NCI-H2227 (cell line): ENCODE measurements at regions not wholly inside any gene's neighbourhood (a gene's known extent, or its start where the extent isn't known, plus 50 kb on each side); places are given as distances from the start of the nearest gene placed in this dataset.

ENCODE experiments used
- DNase-seq: peaks from one replicate; lab custom pipeline; 2025; ENCODE audit not compliant: unreplicated experiment; lab: John Stamatoyannopoulos, UW

DNA sequence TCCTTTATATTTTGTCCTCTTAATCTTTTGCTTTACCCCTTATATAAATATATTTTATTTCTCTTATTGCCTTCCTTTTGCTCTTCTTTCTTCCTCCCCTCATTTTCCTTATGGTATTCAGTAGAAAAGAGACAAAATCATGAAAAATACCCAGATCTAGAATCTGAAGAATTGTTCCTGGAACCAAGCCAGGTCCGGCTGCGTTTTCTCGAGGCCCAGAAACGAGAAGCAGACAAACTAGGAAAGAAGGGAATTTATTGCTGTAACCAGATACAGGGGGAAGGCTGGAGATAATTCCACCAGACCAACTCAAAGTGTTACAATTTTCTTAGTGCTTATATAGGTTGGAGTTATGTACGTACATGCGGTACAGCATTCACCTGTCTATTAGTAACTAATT lies 328.7 kb downstream of the GABRG1 start:
- DNase-seq, result no peak

DNA sequence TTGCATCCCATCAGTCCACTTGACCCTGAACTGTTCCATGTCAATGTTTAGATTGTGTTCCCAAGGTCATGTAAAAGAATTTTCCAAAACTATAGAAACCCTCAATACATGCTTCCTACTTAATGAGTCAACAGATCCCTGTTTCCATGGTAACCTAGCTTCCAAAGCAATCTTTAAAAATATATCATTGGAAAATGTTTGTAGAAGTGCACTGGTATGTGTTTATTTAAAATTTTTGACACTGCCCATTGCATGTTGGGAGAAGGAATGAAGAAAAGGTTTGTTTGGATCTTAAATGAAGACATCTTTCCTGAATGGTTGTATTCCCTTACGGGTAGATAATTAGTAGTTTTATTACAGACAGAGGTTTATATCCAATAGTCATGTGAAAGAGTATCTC lies 345.3 kb downstream of the GABRG1 start:
- no peak for DNase-seq

DNA sequence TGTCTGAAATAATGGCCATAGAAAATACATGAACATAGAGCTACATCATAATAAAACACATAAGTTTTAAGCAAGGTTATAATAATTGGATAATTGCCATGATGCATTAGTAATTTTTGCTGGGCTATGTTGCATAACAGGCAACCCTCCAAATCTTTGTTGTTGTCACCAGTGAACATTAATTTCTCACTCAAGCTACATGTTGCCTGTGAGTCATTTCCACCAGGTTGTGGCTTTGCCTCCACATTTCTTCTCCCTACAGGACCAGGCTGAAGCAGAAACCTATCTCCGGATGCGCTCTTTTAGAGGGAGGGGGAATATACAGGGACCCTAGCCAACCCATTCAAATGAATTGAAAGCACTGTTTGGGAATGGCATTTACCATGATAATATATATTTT lies 347.7 kb downstream of the GABRG1 start:
- no peak for DNase-seq

DNA sequence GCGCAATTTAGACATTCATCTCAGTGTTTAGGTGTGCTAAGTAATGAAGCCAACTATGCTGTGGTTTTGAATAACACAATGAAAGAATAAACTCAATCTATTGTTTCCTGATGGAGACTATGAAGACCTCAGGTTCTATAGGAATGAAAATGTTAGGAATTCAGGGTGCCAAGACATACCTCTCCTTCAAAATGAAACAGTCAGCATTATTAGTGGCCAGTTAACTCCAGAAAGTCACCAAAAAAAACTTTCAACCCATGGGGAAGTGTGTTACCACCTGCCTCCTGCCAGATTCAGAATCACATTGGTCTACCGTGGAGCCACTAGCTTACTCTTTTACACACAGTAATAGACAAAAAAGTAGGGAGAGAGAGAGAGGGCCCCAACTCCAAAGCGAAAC lies 352.9 kb downstream of the GABRG1 start:
- no peak for DNase-seq

DNA sequence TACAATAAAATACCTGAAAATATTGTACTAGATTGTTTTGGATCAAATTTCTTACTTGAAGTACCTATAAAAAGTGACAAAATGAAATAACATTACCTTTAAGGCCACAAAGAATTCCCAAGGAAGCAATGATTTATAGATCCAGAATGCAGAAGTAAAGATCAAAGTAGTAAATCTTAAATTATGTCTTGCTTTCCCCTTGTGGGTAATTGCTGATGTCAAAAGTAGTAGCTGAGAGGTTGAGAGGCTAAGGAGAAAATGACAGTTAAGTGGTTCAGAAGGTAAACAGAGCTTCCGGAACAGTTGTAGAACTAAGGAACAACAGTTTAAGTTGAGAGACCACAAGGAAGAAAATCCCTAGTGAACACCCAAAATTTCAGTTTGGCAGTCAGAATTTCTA lies 358.3 kb downstream of the GABRG1 start:
- DNase-seq, result no peak

DNA sequence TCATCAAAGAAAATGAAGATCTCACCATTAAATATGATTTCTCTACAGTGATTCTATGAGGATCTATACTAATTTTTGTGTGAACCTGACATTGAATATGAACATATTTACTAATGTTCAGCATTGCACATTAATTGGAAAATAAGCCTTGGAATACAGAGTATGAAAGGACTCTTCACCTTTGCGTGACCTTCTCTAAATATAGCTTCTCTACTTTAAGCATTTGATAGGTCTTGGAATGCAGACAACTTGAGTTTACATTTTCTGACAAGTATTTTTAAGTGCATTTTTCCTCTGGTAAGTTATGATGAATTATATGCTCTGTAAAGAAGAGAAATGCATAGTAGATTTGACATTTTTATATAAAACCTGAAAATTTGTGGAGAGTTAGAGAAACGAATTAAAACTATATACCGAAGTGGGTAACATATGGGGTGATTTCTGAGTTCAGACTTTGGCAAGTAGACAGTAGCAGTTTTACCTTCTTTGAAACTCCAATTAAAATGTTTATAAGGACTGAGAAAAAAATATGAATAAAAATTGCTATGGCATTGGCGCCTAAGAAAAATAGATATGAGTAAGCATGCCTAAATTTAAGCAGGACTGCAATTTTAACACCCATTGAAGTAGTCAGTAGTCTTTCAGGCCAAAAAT lies 371.9 kb downstream of the GABRG1 start:
- DNase-seq, result no peak

DNA sequence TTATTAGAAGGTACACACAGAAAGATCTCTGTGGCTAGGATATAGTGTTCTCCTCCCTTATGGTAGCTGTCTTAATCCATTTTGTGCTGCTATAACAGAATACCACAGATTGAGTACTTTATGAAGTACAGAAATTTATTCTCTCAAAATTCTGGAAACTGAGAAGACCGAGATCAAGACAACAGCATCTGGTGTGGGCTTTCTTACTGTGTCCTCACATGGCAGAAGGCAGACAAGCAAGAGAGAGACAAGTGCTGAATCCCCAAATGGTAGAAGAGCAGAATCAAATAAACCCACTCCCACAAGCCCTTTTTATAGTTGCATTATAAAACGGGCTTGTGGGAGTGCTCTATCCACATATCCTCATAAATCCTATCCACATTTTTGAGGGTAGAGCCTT lies 373.1 kb downstream of the GABRG1 start:
- DNase-seq, result no peak

DNA sequence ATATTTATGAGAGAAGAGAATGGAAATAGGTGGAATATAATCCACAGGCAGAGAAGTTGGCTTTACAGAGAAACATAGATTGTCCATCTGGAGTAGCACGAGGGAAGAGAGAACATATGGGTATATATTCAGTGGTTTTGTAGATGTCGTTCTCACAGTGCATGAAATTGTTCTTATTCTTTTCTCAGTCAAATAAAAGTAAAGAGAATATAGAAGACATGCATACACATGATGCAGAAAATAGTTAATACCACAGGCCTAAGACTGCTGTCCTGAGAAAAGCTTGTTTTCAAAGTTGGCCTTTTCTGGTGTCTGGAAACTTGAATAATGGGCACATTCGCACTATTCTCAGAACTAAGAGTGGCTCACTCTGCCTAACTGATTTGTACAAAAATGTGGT lies 378.1 kb downstream of the GABRG1 start:
- no peak for DNase-seq

DNA sequence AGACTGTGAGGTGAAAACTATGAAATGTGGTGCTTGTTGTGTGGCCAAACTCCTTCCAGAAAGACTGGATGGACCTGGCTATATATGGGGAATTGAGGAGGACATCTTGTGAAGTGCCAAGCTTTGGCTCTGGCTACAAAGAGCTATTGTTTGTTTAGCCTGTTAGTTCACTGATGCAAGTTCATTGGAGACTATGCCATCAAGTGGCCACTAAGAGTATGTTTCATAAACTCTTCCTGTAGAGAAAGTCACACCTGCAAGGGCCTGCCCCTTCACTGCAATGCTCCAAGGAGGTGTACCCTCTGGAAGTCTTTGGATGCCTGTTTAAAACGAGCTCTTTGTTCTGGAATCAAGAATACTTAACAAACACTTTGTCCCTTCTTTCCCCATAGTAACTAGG lies 382.0 kb downstream of the GABRG1 start:
- no peak for DNase-seq

DNA sequence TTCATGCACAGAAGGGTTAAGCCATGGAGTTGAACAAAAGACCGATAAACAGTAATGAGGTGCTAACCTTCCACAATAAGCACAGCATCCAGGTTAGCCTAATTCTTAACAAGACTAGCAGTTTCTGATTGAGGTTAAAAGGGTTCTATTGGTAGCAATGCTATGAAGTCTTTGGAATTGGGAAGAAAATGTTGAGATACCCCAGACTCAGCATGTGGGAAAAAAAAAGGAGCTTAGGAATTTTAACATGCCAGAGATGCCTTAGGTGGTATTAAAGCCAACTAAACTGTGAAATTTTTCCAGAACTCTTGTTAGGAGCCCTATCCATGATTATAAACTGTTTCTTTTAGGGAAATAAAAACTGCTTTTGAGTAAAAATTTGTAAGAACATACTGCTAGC lies 391.7 kb downstream of the GABRG1 start:
- no peak for DNase-seq

DNA sequence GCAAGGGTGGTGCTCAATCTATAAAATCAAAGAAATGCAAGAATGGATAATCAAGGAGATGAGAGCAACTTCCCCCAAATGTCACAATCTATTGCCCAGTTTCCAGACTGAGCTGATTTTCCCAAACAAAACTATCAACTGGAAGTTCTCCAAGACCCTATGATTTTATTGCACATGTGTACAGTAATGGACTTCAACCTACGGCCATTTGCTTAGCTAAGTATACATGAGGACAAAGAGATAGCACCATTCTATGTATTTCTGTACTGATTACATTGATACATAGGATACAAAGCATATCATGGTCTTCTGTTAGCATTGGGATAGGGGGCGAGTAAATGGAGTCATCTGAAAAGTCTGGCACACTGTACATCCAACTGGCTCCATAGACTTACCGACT lies 407.8 kb downstream of the GABRG1 start:
- no peak for DNase-seq

DNA sequence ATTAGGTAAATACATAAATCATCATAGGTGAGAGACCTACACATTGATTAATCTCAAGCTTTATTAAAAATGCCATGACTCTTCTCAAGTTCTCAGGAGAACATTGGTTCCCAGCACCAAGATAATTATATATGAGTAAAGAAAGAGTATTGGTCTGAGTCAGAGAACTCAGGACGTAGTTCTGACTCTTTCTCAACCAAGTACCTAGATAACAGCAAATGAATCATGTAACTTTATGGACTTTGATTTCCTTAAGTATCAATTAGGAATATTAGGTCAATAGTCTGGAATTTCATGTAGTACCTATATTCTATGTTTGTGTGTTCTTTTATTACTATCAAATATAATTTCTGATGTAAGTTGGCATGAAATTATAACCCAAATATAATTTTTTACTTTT lies 409.9 kb downstream of the GABRG1 start:
- no peak for DNase-seq

DNA sequence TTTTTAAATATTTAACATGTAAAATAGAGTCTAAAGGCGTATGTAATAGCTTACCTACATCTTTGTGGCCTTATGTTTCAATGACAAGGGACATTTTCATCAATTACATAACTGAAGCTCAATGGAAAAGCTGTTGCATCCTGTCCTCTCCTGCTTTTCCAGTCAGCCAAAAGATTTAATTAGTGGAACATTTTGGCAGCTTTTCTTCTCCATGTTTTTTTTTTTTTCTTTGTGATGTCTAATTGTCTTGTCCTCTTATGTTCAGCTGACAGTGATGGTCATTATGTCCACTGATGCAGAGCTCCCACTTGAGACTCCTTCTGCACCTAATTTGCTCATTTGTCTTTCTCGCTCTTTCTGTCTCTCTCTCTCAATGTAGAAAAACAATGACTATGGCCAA lies 422.2 kb downstream of the GABRG1 start:
- no peak for DNase-seq

DNA sequence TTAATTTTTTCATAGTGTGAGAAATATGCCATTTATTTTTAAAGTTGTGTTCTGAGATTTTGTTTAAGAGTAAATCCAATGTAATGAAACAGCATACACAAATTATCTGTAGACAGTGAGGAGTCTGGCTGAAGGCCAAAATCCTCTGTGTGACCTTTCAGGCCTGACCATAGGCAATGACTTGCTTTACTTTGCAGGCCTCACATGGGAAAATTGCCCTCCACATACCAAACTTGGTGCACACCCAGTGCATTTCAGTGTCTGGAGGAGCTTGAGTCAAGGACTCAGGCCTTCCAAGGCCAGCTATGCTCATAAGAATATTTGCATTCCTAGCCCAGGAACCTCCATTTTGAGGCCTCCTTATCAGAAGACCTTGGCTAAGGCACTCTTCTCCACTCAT lies 430.1 kb downstream of the GABRG1 start:
- no peak for DNase-seq

DNA sequence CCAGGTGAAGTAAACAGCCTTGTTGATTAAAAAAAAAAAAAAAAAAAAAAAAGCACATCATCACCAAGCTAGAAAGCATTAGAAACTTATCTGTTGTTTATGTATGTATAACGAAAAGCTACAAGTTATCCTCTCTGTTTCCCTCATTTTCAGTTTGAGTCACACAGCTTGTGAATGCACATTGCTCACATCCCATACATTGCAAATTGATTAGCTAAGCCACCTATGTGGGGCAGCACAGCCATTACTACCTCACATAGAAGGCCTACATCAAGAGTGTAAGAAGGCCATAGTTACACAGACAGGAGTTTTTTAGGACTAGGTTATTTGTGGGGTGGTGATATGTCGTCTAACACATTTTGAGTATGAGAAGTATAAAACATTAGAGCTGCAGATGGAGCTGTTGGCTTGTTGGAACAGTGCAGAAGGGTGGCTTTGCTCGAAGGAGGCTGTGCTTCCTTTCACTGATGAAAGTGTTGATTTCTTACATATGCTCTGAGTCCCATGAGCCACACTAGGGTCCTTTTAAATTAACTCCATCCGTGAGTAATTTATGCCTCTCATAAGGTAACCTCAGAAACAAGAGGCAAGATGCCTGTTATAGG lies 431.6 kb downstream of the GABRG1 start:
- no peak for DNase-seq

DNA sequence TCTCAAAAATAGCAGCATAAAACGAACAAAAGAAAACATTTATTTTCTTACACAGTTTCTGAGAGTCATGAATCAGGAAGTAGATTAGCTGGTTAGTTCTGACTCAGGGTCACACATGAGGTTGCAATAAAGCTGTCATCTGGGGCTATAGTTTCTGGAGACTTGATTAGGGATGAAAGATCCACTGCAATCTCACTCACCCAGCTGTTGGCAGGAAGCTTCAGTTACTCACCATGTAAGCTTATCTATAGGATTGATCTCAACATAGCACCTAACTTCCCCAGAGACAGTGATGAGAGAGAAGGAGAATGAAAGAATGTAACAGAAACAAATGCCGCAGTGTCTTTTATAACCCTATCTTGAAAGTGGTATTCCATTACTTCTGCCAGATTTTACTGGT lies 435.5 kb downstream of the GABRG1 start:
- no peak for DNase-seq

DNA sequence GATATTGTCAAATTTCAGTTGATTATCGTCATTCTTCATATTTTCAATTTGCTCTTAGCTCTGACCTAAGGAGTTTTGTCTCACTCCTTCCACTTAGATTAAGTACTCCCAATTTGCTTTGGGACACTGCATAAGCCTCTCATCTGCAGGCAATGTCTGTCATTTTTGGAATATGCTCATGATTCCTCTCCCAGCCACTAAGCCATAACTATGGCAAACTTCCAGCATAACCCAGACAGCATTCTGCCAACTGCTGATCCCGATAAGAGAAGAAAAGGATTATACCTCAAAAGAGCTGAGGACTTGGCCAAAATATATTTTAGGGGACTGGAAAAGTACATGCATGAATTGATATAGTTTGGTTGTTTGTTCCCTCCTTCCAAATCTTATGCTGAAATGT lies 444.4 kb downstream of the GABRG1 start:
- DNase-seq, result no peak

DNA sequence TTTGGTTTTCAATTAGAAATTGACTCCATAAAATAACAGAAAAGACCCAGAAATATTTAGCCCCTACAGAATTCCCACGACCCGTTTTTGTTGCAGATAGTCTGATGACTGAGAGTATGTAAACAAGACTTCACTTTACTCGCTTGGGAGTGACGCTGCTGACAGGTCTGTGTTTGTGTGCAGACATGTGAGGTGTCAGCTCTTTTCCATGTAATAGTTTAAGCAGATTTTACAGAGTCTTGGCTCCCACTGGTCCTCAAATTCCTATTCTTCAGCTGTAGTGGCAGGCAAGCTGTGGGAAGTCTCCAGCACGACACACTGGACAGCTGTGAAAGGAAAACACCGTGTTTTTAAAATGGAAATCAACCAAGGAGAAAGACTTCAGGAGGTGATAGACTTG lies 455.7 kb downstream of the GABRG1 start:
- no peak for DNase-seq

DNA sequence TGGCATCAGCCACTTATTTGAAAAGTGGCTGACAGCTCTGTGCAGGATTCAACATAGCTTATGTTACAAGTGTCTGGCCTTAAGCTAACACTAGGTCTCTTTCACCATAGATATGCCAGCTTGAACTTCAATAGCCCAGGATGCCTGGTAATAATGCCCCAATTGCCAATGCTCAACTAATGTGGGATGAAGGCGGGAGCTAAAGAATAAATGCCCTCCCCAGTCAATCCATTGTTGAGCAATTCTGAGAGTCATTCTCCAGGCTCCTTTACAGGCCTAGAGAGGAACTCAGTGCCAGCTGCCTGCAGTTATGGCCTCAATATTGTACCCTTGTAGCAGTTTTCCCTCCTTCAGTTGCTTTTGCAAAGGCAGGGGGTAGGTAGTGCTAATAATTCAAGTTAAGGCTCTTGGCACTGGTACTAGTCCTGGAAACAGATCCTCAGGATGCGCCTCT lies 460.2 kb downstream of the GABRG1 start:
- no peak for DNase-seq

DNA sequence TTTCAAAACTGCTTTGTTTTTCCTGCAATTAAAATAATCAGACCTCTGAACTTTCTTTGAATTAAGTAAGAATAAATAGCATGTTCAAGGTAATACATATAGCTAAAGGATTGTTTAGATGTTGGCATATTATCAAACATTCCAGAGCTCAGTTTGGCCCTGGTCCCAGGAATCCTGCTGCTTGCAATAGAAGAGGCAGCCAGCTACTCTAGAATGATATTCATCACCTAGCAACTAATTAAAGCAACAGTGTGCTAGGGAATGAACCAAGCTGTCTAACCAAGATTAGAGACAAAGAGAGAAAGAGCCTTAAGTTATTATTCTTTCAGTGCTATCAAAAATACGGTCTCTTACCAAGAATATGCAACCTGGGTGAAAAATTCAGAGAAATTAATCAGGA lies 460.9 kb downstream of the GABRG1 start:
- DNase-seq, result no peak

DNA sequence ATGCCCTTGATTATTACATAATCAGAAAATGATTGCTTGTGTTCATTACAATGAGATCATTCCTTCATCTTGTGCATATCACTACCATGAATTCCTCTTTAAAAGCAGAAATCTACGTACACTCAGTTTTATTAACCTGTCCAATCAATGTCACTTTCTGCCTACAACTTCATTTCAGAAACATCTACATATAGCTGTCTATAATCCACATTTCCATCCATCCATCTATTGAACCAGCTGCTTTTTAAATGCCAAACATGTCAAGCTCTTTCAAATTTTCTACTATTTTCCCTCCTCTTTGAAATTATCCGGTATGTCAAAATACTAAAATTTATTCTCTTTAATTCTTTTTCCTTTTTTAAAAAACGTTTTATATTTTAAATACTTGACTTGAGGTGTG lies 462.0 kb downstream of the GABRG1 start:
- no peak for DNase-seq

DNA sequence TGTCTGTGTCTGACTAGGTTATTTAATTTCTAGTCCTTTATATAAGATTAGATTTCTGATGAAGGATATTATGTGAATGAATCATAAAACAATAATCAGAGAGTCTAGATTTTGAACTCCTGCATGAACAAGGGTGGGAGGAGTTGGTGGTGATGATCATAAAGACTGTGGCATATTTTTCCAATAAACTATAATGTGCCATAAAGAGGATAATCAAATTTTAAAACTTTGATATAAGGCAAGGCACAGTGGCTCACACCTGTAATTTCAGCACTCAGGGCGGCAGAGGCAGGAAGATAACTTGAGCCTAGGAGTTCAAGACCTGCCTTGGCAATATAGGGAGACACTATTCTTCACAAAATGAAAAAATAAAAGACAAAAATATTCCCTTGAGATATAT lies 473.3 kb downstream of the GABRG1 start:
- no peak for DNase-seq

DNA sequence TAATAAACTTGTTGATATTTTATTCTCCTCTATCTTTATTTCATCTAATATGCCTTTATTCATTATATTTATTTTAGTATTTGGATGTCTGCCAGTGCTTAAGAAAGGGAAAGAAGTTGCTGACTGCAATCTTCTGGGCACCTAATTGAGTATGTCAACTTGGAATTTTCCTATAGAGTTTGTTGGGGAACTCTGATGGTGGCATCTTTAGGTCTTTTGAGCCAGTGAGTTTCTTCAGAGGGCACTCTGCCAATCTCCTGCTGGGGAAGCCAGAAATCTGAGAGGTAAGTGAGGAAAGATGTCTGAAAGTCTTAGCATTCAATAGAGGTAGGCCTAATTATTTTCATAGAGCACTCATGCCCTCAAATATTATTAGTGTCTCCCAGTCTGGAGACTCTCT lies 475.0 kb downstream of the GABRG1 start:
- no peak for DNase-seq
